ENCODE measurements at regions not wholly inside any gene's neighbourhood (a gene's known extent, or its start where the extent isn't known, plus 50 kb on each side); places are given as distances from the start of the nearest gene placed in this dataset.

- no peaks in the 10 kb centered on the region for H3K79me2 ChIP-seq (ENCODE audit: control insufficient read depth, low read length)
- H3K27me3 ChIP-seq (ENCODE audit: control insufficient read depth, low read length) = no peaks in the 10 kb centered on the region
- H3F3A ChIP-seq (ENCODE audit: control insufficient read depth, insufficient read depth) = no peaks in the 10 kb centered on the region
- H3K4me3 ChIP-seq (ENCODE audit: low read length) = no peak overlapping the region
- no peaks in the 10 kb centered on the region for H3K9me2 ChIP-seq (replicated peaks; ENCODE audit: control insufficient read depth, low read length)
- TF ChIP-seq EZH2phosphoT487 (IDR thresholded peaks at IDR 0.05; ENCODE audit: borderline replicate concordance, low read length) = no peak
- TF ChIP-seq, protein P1, sequence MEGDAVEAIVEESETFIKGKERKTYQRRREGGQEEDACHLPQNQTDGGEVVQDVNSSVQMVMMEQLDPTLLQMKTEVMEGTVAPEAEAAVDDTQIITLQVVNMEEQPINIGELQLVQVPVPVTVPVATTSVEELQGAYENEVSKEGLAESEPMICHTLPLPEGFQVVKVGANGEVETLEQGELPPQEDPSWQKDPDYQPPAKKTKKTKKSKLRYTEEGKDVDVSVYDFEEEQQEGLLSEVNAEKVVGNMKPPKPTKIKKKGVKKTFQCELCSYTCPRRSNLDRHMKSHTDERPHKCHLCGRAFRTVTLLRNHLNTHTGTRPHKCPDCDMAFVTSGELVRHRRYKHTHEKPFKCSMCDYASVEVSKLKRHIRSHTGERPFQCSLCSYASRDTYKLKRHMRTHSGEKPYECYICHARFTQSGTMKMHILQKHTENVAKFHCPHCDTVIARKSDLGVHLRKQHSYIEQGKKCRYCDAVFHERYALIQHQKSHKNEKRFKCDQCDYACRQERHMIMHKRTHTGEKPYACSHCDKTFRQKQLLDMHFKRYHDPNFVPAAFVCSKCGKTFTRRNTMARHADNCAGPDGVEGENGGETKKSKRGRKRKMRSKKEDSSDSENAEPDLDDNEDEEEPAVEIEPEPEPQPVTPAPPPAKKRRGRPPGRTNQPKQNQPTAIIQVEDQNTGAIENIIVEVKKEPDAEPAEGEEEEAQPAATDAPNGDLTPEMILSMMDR (IDR thresholded peaks at IDR 0.05; ENCODE audit: low read depth, low read length, poor library complexity, severe bottlenecking) = no peak
- H3K4me2 ChIP-seq (ENCODE audit: low read length) = no peak overlapping the region
- H3K27ac ChIP-seq (ENCODE audit: low read depth, low read length) = no peak overlapping the region
- no peaks in the 10 kb centered on the region for H4K20me1 ChIP-seq (ENCODE audit: control insufficient read depth, insufficient read depth, low read depth, low read length)
- no peaks in the 10 kb centered on the region for H3K36me3 ChIP-seq (ENCODE audit: control insufficient read depth, low read length)
- H3K4me1 ChIP-seq (ENCODE audit: control insufficient read depth, low read length) = no peaks in the 10 kb centered on the region
- H3K9me3 ChIP-seq (ENCODE audit: control insufficient read depth, insufficient read depth, low read length) = no peaks in the 10 kb centered on the region
Measured at GRCh38 chr5:27313549-27313948, 275.2 kb upstream of the CDH9 start.

GRCh38 chr5:27312291-27312893 lies 274.0 kb upstream of the CDH9 start:
- no peaks in the 10 kb centered on the region; the same call in 1 of the 2 replicates for H3K9me3 ChIP-seq (ENCODE audit: control insufficient read depth, insufficient read depth, low read length)
- H3K4me1 ChIP-seq (ENCODE audit: control insufficient read depth, low read length) = no peaks in the 10 kb centered on the region
- no peaks in the 10 kb centered on the region for H4K20me1 ChIP-seq (ENCODE audit: control insufficient read depth, insufficient read depth, low read depth, low read length)
- no peaks in the 10 kb centered on the region for H3K79me2 ChIP-seq (ENCODE audit: control insufficient read depth, low read length)
- H3K27ac ChIP-seq (ENCODE audit: low read depth, low read length) = no peak overlapping the region
- no peaks in the 10 kb centered on the region for H3F3A ChIP-seq (ENCODE audit: control insufficient read depth, insufficient read depth)
- H3K9me2 ChIP-seq (replicated peaks; ENCODE audit: control insufficient read depth, low read length) = no peaks in the 10 kb centered on the region
- no peak overlapping the region for H3K4me2 ChIP-seq (ENCODE audit: low read length)
- TF ChIP-seq EZH2phosphoT487 (IDR thresholded peaks at IDR 0.05; ENCODE audit: borderline replicate concordance, low read length) = no peak
- TF ChIP-seq, protein P1 (IDR thresholded peaks at IDR 0.05; ENCODE audit: low read depth, low read length, poor library complexity, severe bottlenecking) = no peak
- H3K36me3 ChIP-seq (ENCODE audit: control insufficient read depth, low read length) = no peaks in the 10 kb centered on the region
- H3K4me3 ChIP-seq (ENCODE audit: low read length) = no peak overlapping the region
- H3K27me3 ChIP-seq (ENCODE audit: control insufficient read depth, low read length) = no peaks in the 10 kb centered on the region

GRCh38 chr5:27311544-27311943 lies 273.2 kb upstream of the CDH9 start:
- H3K9me3 ChIP-seq (ENCODE audit: control insufficient read depth, insufficient read depth, low read length) = no peaks in the 10 kb centered on the region; the same call in 1 of the 2 replicates
- H3K27ac ChIP-seq (ENCODE audit: low read depth, low read length) = no peak overlapping the region
- H3K4me2 ChIP-seq (ENCODE audit: low read length) = no peak overlapping the region
- no peak for TF ChIP-seq EZH2phosphoT487 (IDR thresholded peaks at IDR 0.05; ENCODE audit: borderline replicate concordance, low read length)
- TF ChIP-seq, protein P1 (IDR thresholded peaks at IDR 0.05; ENCODE audit: low read depth, low read length, poor library complexity, severe bottlenecking) = no peak
- no peaks in the 10 kb centered on the region for H3F3A ChIP-seq (ENCODE audit: control insufficient read depth, insufficient read depth)
- no peaks in the 10 kb centered on the region for H4K20me1 ChIP-seq (ENCODE audit: control insufficient read depth, insufficient read depth, low read depth, low read length)
- no peaks in the 10 kb centered on the region for H3K27me3 ChIP-seq (ENCODE audit: control insufficient read depth, low read length)
- H3K79me2 ChIP-seq (ENCODE audit: control insufficient read depth, low read length) = no peaks in the 10 kb centered on the region
- no peaks in the 10 kb centered on the region for H3K4me1 ChIP-seq (ENCODE audit: control insufficient read depth, low read length)
- H3K4me3 ChIP-seq (ENCODE audit: low read length) = no peak overlapping the region
- H3K36me3 ChIP-seq (ENCODE audit: control insufficient read depth, low read length) = no peaks in the 10 kb centered on the region
- H3K9me2 ChIP-seq (replicated peaks; ENCODE audit: control insufficient read depth, low read length) = no peaks in the 10 kb centered on the region
